ENCODE measurements at regions not wholly inside any gene's neighbourhood (a gene's known extent, or its start where the extent isn't known, plus 50 kb on each side); places are given as distances from the start of the nearest gene placed in this dataset.

DNA sequence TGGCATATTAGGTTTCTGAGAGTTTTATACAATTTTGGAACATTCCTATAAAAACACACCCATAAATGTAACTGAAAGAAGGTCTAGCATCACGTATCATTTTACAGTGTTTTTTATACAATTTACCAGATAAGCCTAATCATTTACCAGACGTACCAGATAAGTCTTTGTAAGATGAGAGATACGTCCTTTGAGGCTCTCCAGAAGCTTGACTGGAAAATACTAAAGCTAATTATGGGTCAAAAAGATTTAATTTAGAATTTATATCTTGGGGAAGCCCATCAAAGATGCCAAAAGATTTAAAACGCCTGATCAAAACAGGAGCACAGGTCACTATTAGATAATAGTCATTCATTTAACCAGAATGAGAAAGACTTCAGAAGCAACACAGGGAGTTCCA is 55.0 kb downstream of the RGS12 start:
- H3K9me3 ChIP-seq: no peaks in the 10 kb centered on the region
- TF ChIP-seq POLR2A (IDR thresholded peaks at IDR 0.05): no peak
- TF ChIP-seq CTCF (IDR thresholded peaks at IDR 0.05): no peak
- no peak for TF ChIP-seq EP300 (IDR thresholded peaks at IDR 0.05)
- no peak for DNase-seq
- H3K27ac ChIP-seq: no peak overlapping the region
- no peak overlapping the region for H3K4me3 ChIP-seq
- intact Hi-C loops (cut with DNase I): loop anchor here in 1 of 4 donors (10.0 kb wide), 1 partner anchor 97 kb away; the partner anchor contains the start of gene HGFAC
- no peaks in the 10 kb centered on the region for H3K36me3 ChIP-seq
- peaks cover 6% of the 10 kb centered on the region for H3K4me1 ChIP-seq (ENCODE audit: insufficient read depth)
- H3K27me3 ChIP-seq: no peaks in the 10 kb centered on the region
- 73 to 81% (median 80%) methylated on average over 4 of the region's 4 CpGs for WGBS, 3 donors

DNA sequence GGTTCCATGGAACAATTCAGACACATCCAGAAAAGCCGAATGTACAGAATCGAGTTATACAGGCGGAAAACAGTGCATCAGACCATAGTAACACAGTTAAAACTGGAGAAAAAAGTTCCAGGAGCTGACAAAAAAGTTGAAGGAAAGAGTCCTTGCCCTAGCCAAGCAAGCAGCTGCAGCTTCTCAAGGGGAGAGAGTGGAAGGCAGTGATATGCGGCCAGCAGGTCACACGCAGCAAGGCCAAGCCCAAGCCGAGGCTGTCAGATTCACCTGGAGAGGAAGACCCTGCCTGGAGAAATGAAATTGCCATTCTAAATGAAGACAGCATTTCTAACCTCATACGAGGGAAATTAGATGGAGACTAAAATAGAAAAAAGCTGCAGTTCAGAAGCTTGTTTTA is 55.8 kb downstream of the RGS12 start:
- DNase-seq: no peak
- H3K27me3 ChIP-seq: no peaks in the 10 kb centered on the region
- TF ChIP-seq EP300 (IDR thresholded peaks at IDR 0.05) (no peak), CTCF (IDR thresholded peaks at IDR 0.05) (no peak), POLR2A (IDR thresholded peaks at IDR 0.05) (no peak)
- WGBS, 3 donors: 31 to 46% (median 40%) methylated on average over 7 of the region's 7 CpGs
- H3K27ac ChIP-seq: no peak overlapping the region
- intact Hi-C loops (cut with DNase I): loop anchor here in 1 of 4 donors (10.0 kb wide), 1 partner anchor 96 kb away; the partner anchor contains the start of gene HGFAC
- no peaks in the 10 kb centered on the region for H3K9me3 ChIP-seq
- peaks cover 6% of the 10 kb centered on the region for H3K4me1 ChIP-seq (ENCODE audit: insufficient read depth)
- H3K36me3 ChIP-seq: no peaks in the 10 kb centered on the region
- no peak overlapping the region for H3K4me3 ChIP-seq

- Histone ChIP-seq H3K27me3 (no peaks in the 10 kb centered on the region), H3K9me3 (no peaks in the 10 kb centered on the region), H3K27ac (no peak overlapping the region), H3K4me1 (ENCODE audit: insufficient read depth) (peaks cover 6% of the 10 kb centered on the region), H3K4me3 (no peak overlapping the region), H3K36me3 (no peaks in the 10 kb centered on the region)
- no peak for TF ChIP-seq CTCF (IDR thresholded peaks at IDR 0.05)
- TF ChIP-seq POLR2A (IDR thresholded peaks at IDR 0.05): no peak
- no peak for TF ChIP-seq EP300 (IDR thresholded peaks at IDR 0.05)
- intact Hi-C loops (cut with DNase I): loop anchor here in 1 of 4 donors (10.0 kb wide), 1 partner anchor 96 kb away; the partner anchor contains the start of gene HGFAC
- no peak for DNase-seq
- WGBS, 3 donors: 88 to 89% (median 89%) methylated on average over 4 of the region's 4 CpGs
Measured at GRCh38 chr4:3349116-3349515, 56.3 kb downstream of the RGS12 start.

GRCh38 chr4:3351997-3352396 is 59.2 kb downstream of the RGS12 start:
- Histone ChIP-seq H3K27ac (no peak overlapping the region), H3K27me3 (no peaks in the 10 kb centered on the region), H3K4me3 (no peak overlapping the region), H3K36me3 (no peaks in the 10 kb centered on the region), H3K4me1 (ENCODE audit: insufficient read depth) (peaks cover 6% of the 10 kb centered on the region), H3K9me3 (no peaks in the 10 kb centered on the region)
- no peak for DNase-seq
- WGBS, 3 donors: 82 to 93% (median 91%) methylated on average over 3 of the region's 3 CpGs
- intact Hi-C loops (cut with DNase I): no loop called here
- no peak for TF ChIP-seq POLR2A (IDR thresholded peaks at IDR 0.05)
- no peak for TF ChIP-seq EP300 (IDR thresholded peaks at IDR 0.05)
- no peak for TF ChIP-seq CTCF (IDR thresholded peaks at IDR 0.05)

Data from ovary (tissue), 7 donors.